ENCODE measurements at regions not wholly inside any gene's neighbourhood (a gene's known extent, or its start where the extent isn't known, plus 50 kb on each side); places are given as distances from the start of the nearest gene placed in this dataset.

DNA sequence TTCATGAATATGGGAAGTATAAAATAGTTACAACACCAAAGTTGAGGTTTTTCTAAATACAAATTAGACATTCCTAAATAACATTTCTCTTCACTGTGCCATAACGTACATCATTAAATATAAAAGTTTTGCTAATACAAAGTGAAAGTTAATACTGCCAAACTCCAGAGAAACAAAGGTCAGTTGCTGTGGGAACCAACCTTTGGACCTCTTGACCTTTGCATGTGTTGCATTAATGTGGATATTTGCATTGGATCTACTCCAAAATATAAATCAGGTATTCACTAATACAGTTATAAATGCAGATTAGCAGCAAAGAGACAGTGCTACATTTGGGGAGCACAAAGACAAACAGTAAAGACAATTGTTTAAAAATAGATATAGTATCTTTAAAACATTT lies 366.0 kb upstream of the USP15 start:
- ChIA-PET POLR2A (no interaction called here), CTCF (no interaction called here), RAD21 (ENCODE audit: low non-redundant PET in 1 of 2, low total read pairs in 2 of 2, uncharacterized antibody in 2 of 2, unreplicated experiment in 2 of 2) (no interaction called here)
- 0 out of 4 replicates have a peak, but pooled peaks cover 0 to 3% of the 10 kb centered on the region in 2 experiments for H3K9me3 ChIP-seq (ENCODE audit: control insufficient read depth in 1 of 2, insufficient read depth in 1 of 2, low read depth in 1 of 2, low read length in 2 of 2)
- H3K4me3 ChIP-seq (replicated peaks in 1 of 2; ENCODE audit: low read depth in 1 of 2, low read length in 2 of 2): no peak overlapping the region
- H3K79me2 ChIP-seq (ENCODE audit: insufficient read depth, low read length): no peaks in the 10 kb centered on the region
- H2AFZ ChIP-seq (ENCODE audit: low read depth, low read length, poor library complexity, severe bottlenecking): no peak overlapping the region
- intact Hi-C loops (cut with micrococcal nuclease): no loop called here
- no peak overlapping the region for H3K9ac ChIP-seq (ENCODE audit: low read length)
- H3K4me1 ChIP-seq (ENCODE audit: control insufficient read depth in 1 of 2, insufficient read depth in 2 of 2, low read length in 2 of 2): no peaks in the 10 kb centered on the region
- no peaks in the 10 kb centered on the region for H4K20me1 ChIP-seq (ENCODE audit: insufficient read depth)
- DNase-seq (ENCODE audit: low read depth, low spot score) (no peak), ATAC-seq (no peak)
- H3K36me3 ChIP-seq (ENCODE audit: control insufficient read depth in 1 of 2, insufficient read depth in 2 of 2, low read length in 2 of 2): no peaks in the 10 kb centered on the region
- no TSS peak for BruUV-seq (replicated peaks)
- H3K27ac ChIP-seq (ENCODE audit: low read depth, low read length): no peak overlapping the region
- TF ChIP-seq SRF (IDR thresholded peaks at IDR 0.05; ENCODE audit: low read depth): no peak
- TF ChIP-seq RAD21 (IDR thresholded peaks at IDR 0.05; ENCODE audit: low read depth): no peak
- no peak for TF ChIP-seq EZH2 (IDR thresholded peaks at IDR 0.05)
- no peak for TF ChIP-seq JUND (IDR thresholded peaks at IDR 0.05)
- TF ChIP-seq, protein P1, sequence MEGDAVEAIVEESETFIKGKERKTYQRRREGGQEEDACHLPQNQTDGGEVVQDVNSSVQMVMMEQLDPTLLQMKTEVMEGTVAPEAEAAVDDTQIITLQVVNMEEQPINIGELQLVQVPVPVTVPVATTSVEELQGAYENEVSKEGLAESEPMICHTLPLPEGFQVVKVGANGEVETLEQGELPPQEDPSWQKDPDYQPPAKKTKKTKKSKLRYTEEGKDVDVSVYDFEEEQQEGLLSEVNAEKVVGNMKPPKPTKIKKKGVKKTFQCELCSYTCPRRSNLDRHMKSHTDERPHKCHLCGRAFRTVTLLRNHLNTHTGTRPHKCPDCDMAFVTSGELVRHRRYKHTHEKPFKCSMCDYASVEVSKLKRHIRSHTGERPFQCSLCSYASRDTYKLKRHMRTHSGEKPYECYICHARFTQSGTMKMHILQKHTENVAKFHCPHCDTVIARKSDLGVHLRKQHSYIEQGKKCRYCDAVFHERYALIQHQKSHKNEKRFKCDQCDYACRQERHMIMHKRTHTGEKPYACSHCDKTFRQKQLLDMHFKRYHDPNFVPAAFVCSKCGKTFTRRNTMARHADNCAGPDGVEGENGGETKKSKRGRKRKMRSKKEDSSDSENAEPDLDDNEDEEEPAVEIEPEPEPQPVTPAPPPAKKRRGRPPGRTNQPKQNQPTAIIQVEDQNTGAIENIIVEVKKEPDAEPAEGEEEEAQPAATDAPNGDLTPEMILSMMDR (IDR thresholded peaks at IDR 0.05 in 2 of 3, conservative IDR thresholded peaks at IDR 0.05 in 1 of 3; ENCODE audit: borderline replicate concordance in 1 of 3, insufficient read depth in 1 of 3, low read depth in 2 of 3, low read length in 2 of 3): no peak
- TF ChIP-seq YY1 (IDR thresholded peaks at IDR 0.05; ENCODE audit: extremely low read depth, insufficient replicate concordance, low read depth, low read length): no peak
- TF ChIP-seq, protein P2, sequence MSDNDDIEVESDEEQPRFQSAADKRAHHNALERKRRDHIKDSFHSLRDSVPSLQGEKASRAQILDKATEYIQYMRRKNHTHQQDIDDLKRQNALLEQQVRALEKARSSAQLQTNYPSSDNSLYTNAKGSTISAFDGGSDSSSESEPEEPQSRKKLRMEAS (IDR thresholded peaks at IDR 0.05): no peak
- no peak for TF ChIP-seq EGR1 (IDR thresholded peaks at IDR 0.05; ENCODE audit: low read depth)
- TF ChIP-seq TCF7L2 (IDR thresholded peaks at IDR 0.05; ENCODE audit: borderline replicate concordance, extremely low read depth, insufficient read depth, insufficient read length): no peak
- TF ChIP-seq, protein P3, sequence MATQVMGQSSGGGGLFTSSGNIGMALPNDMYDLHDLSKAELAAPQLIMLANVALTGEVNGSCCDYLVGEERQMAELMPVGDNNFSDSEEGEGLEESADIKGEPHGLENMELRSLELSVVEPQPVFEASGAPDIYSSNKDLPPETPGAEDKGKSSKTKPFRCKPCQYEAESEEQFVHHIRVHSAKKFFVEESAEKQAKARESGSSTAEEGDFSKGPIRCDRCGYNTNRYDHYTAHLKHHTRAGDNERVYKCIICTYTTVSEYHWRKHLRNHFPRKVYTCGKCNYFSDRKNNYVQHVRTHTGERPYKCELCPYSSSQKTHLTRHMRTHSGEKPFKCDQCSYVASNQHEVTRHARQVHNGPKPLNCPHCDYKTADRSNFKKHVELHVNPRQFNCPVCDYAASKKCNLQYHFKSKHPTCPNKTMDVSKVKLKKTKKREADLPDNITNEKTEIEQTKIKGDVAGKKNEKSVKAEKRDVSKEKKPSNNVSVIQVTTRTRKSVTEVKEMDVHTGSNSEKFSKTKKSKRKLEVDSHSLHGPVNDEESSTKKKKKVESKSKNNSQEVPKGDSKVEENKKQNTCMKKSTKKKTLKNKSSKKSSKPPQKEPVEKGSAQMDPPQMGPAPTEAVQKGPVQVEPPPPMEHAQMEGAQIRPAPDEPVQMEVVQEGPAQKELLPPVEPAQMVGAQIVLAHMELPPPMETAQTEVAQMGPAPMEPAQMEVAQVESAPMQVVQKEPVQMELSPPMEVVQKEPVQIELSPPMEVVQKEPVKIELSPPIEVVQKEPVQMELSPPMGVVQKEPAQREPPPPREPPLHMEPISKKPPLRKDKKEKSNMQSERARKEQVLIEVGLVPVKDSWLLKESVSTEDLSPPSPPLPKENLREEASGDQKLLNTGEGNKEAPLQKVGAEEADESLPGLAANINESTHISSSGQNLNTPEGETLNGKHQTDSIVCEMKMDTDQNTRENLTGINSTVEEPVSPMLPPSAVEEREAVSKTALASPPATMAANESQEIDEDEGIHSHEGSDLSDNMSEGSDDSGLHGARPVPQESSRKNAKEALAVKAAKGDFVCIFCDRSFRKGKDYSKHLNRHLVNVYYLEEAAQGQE (IDR thresholded peaks at IDR 0.05; ENCODE audit: low read depth): no peak
- H3K27me3 ChIP-seq (ENCODE audit: insufficient read depth, low read length): no peaks in the 10 kb centered on the region
- no peak overlapping the region for H3K4me2 ChIP-seq (ENCODE audit: low read length)
- H3K9me2 ChIP-seq (ENCODE audit: insufficient read depth): no peaks in the 10 kb centered on the region
